ENCODE measurements at regions not wholly inside any gene's neighbourhood (a gene's known extent, or its start where the extent isn't known, plus 50 kb on each side); places are given as distances from the start of the nearest gene placed in this dataset.

DNA sequence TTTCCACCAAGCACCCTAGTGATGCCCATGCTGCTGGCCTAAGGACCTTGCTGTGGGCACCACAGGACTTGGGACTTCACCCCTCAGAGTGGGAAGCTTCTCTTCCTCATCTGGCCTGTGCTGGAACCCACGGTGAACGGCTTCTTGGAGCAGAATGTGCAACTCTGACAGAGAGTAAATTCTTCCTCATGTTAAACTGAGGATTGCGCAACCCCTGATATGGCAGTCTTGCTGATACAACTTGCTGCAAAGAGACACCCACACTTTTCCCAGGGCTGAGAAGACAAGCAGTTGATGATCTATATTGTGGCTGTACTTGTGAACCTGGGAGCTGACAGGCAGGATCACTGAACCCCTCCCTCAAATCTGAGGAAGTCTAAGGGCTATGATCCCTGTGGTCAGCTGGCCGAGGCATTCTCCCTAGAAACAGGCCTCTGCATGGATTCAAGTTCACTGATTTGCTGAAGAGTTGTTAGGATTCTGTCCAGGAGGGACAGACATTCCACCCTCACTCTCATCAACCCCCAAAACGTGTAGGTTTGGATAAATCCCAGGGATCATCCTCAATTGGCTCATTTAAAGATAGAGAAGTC lies 307.2 kb downstream of the MTRR start:
- Histone ChIP-seq H3K36me3 (no peaks in the 10 kb centered on the region), H3K4me1 (no peaks in the 10 kb centered on the region), H3K27me3 (no peaks in the 10 kb centered on the region), H3K27ac (no peak overlapping the region), H3K9me3 (no peaks in the 10 kb centered on the region), H3K4me3 (no peak overlapping the region)
- ATAC-seq: peak in 1 of 4 donors; percentile 29
- no peak for TF ChIP-seq POLR2A (IDR thresholded peaks at IDR 0.05)
- TF ChIP-seq, protein P1, sequence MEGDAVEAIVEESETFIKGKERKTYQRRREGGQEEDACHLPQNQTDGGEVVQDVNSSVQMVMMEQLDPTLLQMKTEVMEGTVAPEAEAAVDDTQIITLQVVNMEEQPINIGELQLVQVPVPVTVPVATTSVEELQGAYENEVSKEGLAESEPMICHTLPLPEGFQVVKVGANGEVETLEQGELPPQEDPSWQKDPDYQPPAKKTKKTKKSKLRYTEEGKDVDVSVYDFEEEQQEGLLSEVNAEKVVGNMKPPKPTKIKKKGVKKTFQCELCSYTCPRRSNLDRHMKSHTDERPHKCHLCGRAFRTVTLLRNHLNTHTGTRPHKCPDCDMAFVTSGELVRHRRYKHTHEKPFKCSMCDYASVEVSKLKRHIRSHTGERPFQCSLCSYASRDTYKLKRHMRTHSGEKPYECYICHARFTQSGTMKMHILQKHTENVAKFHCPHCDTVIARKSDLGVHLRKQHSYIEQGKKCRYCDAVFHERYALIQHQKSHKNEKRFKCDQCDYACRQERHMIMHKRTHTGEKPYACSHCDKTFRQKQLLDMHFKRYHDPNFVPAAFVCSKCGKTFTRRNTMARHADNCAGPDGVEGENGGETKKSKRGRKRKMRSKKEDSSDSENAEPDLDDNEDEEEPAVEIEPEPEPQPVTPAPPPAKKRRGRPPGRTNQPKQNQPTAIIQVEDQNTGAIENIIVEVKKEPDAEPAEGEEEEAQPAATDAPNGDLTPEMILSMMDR (IDR thresholded peaks at IDR 0.05): no peak
- no peak for DNase-seq
- intact Hi-C loops (cut with DNase I): no loop called here
- WGBS, 4 donors: 54 to 61% (median 60%) methylated on average over 5 of the region's 5 CpGs

DNA sequence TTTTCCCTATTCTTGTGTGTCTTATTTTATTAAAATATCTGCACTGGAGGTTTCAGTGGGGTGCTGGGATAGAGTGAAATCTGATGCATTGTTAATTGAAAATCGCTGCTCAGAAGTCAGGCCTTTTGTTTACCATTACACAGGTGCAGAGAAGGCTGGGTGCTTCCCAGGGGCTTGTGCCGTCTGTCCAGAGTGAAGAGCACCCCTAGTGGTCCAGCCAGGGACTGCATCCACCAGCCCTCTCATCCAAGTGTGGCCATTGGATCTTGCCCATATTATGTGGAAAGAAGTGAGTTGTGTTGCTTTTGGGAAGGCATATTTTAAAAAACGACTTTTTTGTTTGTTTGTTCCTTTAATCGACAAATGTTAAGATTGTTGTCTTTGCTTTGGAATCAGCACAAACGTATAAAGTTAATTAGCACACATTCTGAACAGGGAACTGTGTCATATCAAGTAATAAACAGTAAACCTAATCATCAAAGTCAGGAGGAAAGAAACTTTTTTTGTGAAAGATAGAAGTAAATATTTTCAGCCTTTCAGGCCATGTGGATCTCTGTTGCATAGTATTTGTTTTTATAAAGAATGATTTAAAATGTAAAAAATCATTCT lies 315.6 kb downstream of the MTRR start:
- Histone ChIP-seq H3K9me3 (no peaks in the 10 kb centered on the region), H3K36me3 (no peaks in the 10 kb centered on the region), H3K4me1 (no peaks in the 10 kb centered on the region), H3K4me3 (no peak overlapping the region), H3K27me3 (no peaks in the 10 kb centered on the region), H3K27ac (no peak overlapping the region)
- intact Hi-C loops (cut with DNase I): no loop called here
- WGBS, 4 donors: 32 to 34% (median 33%) methylated on average over 5 of the region's 5 CpGs
- no peak for ATAC-seq
- no peak for DNase-seq
- TF ChIP-seq, protein P1 (IDR thresholded peaks at IDR 0.05): peak; percentile 32 to 69 (median 60)
- no peak for TF ChIP-seq POLR2A (IDR thresholded peaks at IDR 0.05)

DNA sequence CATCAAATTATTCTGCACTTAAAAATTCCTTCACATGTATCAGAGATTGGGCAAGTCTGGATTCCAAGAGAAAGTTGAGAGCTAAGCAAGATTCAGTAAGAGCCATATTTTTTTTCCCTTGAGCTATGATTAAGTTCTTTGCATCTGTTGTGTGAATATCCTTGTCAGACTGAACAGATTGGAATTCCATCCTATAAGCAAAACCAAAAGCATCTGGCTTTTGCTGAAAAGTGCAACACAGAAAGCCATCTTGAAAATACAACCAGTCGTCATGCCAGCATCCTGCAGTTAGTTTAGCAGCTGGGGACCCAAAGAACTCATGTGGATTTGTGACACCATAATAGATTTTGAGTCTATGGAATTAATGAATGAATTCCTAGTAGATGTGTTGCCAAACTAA lies 316.9 kb downstream of the MTRR start:
- TF ChIP-seq POLR2A (IDR thresholded peaks at IDR 0.05): no peak
- TF ChIP-seq, protein P1 (IDR thresholded peaks at IDR 0.05): no peak
- WGBS, 4 donors: 78 to 86% (median 83%) methylated on average over 1 of the region's 1 CpG
- no peaks in the 10 kb centered on the region for H3K9me3 ChIP-seq
- intact Hi-C loops (cut with DNase I): no loop called here
- H3K4me1 ChIP-seq: no peaks in the 10 kb centered on the region
- no peak for ATAC-seq
- H3K27ac ChIP-seq: no peak overlapping the region
- no peak for DNase-seq
- no peaks in the 10 kb centered on the region for H3K36me3 ChIP-seq
- no peaks in the 10 kb centered on the region for H3K27me3 ChIP-seq
- no peak overlapping the region for H3K4me3 ChIP-seq

DNA sequence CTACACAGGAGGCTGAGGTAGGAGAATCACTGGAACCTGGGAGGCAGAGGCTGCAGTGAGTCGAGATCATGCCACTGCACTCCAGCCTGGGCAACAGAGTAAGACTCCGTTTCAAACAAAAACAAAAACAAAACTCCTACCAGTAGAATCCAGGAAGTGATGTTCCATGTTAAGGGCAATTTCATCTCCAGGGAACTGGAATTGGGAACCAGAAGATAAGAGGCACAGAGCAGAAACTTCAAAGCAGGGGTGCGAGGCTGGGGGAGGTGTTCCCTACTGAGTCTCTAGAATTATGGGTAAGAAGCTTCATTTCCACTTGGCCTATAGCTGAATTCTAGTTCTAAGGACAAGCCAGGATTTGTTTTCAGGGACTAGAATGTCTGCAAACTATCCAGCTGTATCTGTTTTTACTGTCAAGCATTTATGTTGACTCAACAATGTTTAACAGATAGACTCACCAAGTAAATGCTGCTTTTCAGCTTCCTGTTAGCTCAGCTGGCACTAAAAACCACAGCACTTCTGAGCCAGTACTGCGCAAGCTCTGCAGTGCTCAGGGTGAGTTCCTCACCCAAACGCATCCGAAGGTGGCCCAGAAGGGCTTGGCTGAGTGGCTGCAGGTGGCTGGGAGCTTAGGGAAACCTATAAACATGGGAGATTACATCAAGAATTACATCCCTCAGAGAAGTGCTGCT lies 320.1 kb downstream of the MTRR start:
- H3K36me3 ChIP-seq: no peaks in the 10 kb centered on the region
- H3K4me3 ChIP-seq: no peak overlapping the region
- ATAC-seq: no peak
- no peak overlapping the region for H3K27ac ChIP-seq
- no peak for DNase-seq
- TF ChIP-seq POLR2A (IDR thresholded peaks at IDR 0.05): no peak
- TF ChIP-seq, protein P1 (IDR thresholded peaks at IDR 0.05): no peak
- WGBS, 4 donors: 50 to 61% (median 51%) methylated on average over 6 of the region's 6 CpGs
- peaks cover 0 to 5% (median 0%) of the 10 kb centered on the region in 12 donors for H3K9me3 ChIP-seq
- H3K4me1 ChIP-seq: no peaks in the 10 kb centered on the region
- no peaks in the 10 kb centered on the region for H3K27me3 ChIP-seq
- intact Hi-C loops (cut with DNase I): no loop called here

All from heart left ventricle (tissue), 16 donors.